ENCODE measurements at regions not wholly inside any gene's neighbourhood (a gene's known extent, or its start where the extent isn't known, plus 50 kb on each side); places are given as distances from the start of the nearest gene placed in this dataset.

DNA sequence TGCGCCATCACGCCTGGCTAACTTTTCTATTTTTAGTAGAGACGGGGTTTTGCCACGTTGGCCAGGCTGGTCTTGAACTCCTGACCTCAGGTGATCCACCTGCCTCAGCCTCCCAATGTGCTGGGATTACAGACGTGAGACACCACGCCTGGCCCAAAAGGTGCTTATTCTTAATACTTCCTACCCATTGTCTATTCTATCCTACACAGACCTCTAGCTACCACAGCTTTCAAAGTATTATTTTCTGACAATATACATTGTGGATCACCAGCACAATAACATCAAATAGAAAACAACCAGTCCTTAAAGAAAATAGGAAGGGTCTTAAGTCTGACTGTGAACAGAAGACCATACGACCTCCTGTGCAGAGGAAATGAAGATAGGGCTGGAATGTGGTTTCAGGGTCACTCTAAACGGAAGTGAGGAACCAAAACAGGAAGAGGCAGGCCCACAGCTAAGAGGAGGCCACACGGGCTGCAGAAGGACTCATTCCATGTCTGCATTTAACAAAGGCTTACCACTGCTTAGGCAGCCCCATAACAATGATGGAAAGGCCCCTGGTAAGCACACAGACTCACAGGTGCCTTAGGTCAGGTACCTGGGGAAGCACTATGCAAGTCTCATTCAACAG, 115.2 kb downstream of the ZFAND4 start:
- TF ChIP-seq, protein P1, sequence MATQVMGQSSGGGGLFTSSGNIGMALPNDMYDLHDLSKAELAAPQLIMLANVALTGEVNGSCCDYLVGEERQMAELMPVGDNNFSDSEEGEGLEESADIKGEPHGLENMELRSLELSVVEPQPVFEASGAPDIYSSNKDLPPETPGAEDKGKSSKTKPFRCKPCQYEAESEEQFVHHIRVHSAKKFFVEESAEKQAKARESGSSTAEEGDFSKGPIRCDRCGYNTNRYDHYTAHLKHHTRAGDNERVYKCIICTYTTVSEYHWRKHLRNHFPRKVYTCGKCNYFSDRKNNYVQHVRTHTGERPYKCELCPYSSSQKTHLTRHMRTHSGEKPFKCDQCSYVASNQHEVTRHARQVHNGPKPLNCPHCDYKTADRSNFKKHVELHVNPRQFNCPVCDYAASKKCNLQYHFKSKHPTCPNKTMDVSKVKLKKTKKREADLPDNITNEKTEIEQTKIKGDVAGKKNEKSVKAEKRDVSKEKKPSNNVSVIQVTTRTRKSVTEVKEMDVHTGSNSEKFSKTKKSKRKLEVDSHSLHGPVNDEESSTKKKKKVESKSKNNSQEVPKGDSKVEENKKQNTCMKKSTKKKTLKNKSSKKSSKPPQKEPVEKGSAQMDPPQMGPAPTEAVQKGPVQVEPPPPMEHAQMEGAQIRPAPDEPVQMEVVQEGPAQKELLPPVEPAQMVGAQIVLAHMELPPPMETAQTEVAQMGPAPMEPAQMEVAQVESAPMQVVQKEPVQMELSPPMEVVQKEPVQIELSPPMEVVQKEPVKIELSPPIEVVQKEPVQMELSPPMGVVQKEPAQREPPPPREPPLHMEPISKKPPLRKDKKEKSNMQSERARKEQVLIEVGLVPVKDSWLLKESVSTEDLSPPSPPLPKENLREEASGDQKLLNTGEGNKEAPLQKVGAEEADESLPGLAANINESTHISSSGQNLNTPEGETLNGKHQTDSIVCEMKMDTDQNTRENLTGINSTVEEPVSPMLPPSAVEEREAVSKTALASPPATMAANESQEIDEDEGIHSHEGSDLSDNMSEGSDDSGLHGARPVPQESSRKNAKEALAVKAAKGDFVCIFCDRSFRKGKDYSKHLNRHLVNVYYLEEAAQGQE (IDR thresholded peaks at IDR 0.05; ENCODE audit: unreplicated experiment), result no peak
- TF ChIP-seq, protein P2, sequence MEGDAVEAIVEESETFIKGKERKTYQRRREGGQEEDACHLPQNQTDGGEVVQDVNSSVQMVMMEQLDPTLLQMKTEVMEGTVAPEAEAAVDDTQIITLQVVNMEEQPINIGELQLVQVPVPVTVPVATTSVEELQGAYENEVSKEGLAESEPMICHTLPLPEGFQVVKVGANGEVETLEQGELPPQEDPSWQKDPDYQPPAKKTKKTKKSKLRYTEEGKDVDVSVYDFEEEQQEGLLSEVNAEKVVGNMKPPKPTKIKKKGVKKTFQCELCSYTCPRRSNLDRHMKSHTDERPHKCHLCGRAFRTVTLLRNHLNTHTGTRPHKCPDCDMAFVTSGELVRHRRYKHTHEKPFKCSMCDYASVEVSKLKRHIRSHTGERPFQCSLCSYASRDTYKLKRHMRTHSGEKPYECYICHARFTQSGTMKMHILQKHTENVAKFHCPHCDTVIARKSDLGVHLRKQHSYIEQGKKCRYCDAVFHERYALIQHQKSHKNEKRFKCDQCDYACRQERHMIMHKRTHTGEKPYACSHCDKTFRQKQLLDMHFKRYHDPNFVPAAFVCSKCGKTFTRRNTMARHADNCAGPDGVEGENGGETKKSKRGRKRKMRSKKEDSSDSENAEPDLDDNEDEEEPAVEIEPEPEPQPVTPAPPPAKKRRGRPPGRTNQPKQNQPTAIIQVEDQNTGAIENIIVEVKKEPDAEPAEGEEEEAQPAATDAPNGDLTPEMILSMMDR (conservative IDR thresholded peaks at IDR 0.05; ENCODE audit: low read depth in 2 of 2), result no peak
- TF ChIP-seq POLR2AphosphoS5 (IDR thresholded peaks at IDR 0.05; ENCODE audit: low read depth), result no peak
- no peak for TF ChIP-seq JUNB (IDR thresholded peaks at IDR 0.05; ENCODE audit: unreplicated experiment)
- no peak for TF ChIP-seq EZH2 (IDR thresholded peaks at IDR 0.05; ENCODE audit: low read depth, unreplicated experiment)
- TF ChIP-seq EZH2phosphoT487 (IDR thresholded peaks at IDR 0.05; ENCODE audit: unreplicated experiment), result no peak
- TF ChIP-seq CREB1 (CRISPR knock-in tag; IDR thresholded peaks at IDR 0.05; ENCODE audit: low read depth), result no peak
